H7 (cell line): ENCODE measurements at regions not wholly inside any gene's neighbourhood (a gene's known extent, or its start where the extent isn't known, plus 50 kb on each side); places are given as distances from the start of the nearest gene placed in this dataset.

Experiments used
- DNase-seq: peaks from one replicate; pipeline ENCODE4 v3.0.0; 2012
- H3K27me3 ChIP-seq: 2 replicates; pipeline ENCODE4 v1.6.0; 2011; ENCODE audit warnings: mild to moderate bottlenecking, low read length; ENCODE audit not compliant: control insufficient read depth, insufficient read depth
- H3K36me3 ChIP-seq: replicated peaks from 2 replicates; pipeline ENCODE4 v1.5.1; 2011; ENCODE audit warnings: low read length; ENCODE audit not compliant: control insufficient read depth, insufficient read depth
- H3K4me3 ChIP-seq: 2 replicates; pipeline ENCODE4 v1.5.1; 2011; ENCODE audit warnings: low read depth, mild to moderate bottlenecking, control low read depth, low read length, moderate library complexity; ENCODE audit not compliant: insufficient read depth

DNA sequence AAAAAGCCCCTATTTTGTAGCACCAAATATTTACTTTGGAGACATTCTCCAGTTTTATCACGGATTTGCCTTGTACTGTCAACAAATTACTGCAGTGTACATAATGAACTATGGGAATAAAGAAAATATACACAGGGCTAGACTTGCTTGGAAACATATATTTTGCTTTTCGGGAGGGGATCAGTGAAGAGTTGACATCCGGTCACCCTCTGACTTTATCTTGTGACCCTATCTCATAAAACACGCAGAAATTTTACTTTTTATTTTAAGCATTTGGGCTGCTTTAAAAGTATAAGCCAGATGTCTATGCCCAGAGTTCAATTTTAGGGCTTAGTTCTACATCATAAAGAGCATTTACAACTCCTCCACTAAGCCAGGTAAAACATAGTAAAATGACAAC, 630.7 kb downstream of the TOX3 start:
- no peaks in the 10 kb centered on the region for H3K27me3 ChIP-seq
- no peaks in the 10 kb centered on the region for H3K36me3 ChIP-seq
- no peak overlapping the region for H3K4me3 ChIP-seq
- DNase-seq, result no peak

- no peaks in the 10 kb centered on the region for H3K36me3 ChIP-seq
- H3K4me3 ChIP-seq, result no peak overlapping the region
- H3K27me3 ChIP-seq, result no peaks in the 10 kb centered on the region
- no peak for DNase-seq
Observed at GRCh38 chr16:51907680-51908079, 639.3 kb downstream of the TOX3 start.

DNA sequence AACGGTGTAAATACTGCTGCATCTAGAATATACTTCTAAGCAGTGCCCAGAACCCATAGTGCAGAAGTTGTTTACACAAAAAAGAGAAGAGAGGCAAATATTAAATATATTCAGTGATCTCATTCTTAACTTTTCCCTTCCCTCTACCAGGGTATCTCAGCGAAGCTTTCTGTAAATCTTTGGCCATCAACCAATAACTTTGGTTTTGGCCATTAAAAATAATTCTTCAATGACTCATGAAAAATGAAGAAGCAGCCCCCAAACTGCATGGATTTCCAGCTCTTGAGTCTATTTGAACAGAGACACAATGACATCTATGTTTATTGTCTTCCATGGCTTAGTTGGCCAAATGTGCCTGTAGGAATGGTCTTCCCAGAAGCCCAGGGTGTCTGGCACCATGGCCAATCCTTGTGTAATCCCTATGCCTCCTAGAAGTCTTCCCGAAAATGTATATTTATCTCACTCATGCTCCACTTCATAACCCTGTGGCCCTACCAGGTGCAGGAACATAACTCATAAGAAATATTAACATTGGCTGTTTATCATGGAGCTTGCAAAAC, 646.6 kb downstream of the TOX3 start:
- no peaks in the 10 kb centered on the region for H3K27me3 ChIP-seq
- no peak for DNase-seq
- H3K4me3 ChIP-seq, result no peak overlapping the region
- no peaks in the 10 kb centered on the region for H3K36me3 ChIP-seq

DNA sequence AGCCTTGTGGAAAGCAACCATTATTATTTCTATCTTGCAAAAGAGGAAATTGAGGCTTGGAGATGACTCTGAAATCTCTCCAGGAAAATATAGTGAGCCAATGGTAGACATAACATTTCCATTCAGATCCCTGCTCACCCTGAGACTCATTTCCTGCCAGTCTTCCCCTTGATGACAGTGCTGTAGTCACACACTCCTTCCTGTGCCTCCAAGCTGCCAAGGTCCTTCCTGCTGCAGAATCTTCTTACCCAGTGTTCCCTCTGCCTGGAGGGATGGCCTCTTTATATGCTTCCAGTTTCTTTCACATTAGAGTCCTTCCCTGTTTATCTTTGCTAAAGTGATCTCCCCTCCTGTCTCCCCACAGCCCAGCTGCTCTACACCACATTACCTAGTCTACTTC, 648.1 kb downstream of the TOX3 start:
- no peaks in the 10 kb centered on the region for H3K36me3 ChIP-seq
- no peaks in the 10 kb centered on the region for H3K27me3 ChIP-seq
- DNase-seq, result no peak
- H3K4me3 ChIP-seq, result no peak overlapping the region

DNA sequence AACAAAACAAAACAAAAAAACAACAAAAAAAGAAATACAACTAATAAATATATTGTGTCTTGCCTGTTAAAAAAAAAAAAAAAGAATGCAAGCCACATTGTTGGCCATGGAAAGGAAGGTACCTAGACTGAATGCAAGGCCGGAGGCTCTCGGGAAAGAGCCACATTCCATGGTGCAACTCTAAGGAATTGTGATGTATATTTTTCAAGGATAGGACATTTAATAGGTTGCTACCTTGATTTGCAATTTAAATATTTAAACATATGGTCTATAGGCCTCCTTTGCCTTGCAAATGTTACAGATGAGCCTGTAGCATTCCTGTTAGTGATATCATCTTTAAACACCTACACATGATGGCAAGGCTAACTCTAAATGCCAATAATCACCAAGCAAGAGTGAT, 650.9 kb downstream of the TOX3 start:
- no peaks in the 10 kb centered on the region for H3K27me3 ChIP-seq

GRCh38 chr16:51892293-51893007, 654.5 kb downstream of the TOX3 start:
- H3K4me3 ChIP-seq, result no peak overlapping the region
- no peaks in the 10 kb centered on the region for H3K27me3 ChIP-seq
- no peaks in the 10 kb centered on the region for H3K36me3 ChIP-seq
- DNase-seq, result no peak

More for the DNA sequence above, 650.9 kb downstream of the TOX3 start:
- Histone ChIP-seq H3K36me3 (no peaks in the 10 kb centered on the region), H3K4me3 (no peak overlapping the region)
- DNase-seq, result peak; percentile 6

- no peaks in the 10 kb centered on the region for H3K27me3 ChIP-seq
- H3K4me3 ChIP-seq, result no peak overlapping the region
- H3K36me3 ChIP-seq, result no peaks in the 10 kb centered on the region
- no peak for DNase-seq
Observed at GRCh38 chr16:51888534-51888933, 658.4 kb downstream of the TOX3 start.

- H3K36me3 ChIP-seq, result no peaks in the 10 kb centered on the region
Observed at GRCh38 chr16:51888016-51888415, 658.9 kb downstream of the TOX3 start.

GRCh38 chr16:51886456-51886855, 660.5 kb downstream of the TOX3 start:
- Histone ChIP-seq H3K36me3 (no peaks in the 10 kb centered on the region), H3K4me3 (no peak overlapping the region), H3K27me3 (no peaks in the 10 kb centered on the region)
- DNase-seq, result no peak

More at GRCh38 chr16:51888016-51888415, 658.9 kb downstream of the TOX3 start:
- Histone ChIP-seq H3K4me3 (no peak overlapping the region), H3K27me3 (no peaks in the 10 kb centered on the region)
- no peak for DNase-seq

DNA sequence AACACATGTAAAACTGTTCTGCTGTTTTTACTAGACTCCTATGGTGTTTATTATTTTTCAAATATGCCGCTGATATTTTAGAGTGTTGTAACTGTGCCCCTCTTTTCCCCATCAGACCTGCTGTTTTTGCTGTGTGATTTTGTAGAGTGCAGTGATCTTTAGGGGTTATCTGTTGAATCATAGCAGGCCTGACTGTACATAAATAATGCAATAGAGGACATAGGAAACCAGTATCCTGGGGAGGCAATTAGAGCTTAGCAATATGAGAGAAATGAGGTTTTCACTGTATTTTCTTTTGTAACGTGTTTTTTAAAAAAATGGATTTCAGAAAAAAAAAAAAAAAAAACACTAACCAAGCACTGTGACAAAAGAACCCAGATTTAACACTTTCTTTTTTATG, 662.2 kb downstream of the TOX3 start:
- no peak for DNase-seq

GRCh38 chr16:51881731-51882130, 665.2 kb downstream of the TOX3 start:
- Histone ChIP-seq H3K4me3 (no peak overlapping the region), H3K27me3 (no peaks in the 10 kb centered on the region), H3K36me3 (no peaks in the 10 kb centered on the region)
- no peak for DNase-seq

More for the DNA sequence above, 662.2 kb downstream of the TOX3 start:
- Histone ChIP-seq H3K4me3 (no peak overlapping the region), H3K36me3 (no peaks in the 10 kb centered on the region), H3K27me3 (no peaks in the 10 kb centered on the region)

GRCh38 chr16:51880776-51881175, 666.2 kb downstream of the TOX3 start:
- Histone ChIP-seq H3K4me3 (no peak overlapping the region), H3K36me3 (no peaks in the 10 kb centered on the region), H3K27me3 (no peaks in the 10 kb centered on the region)
- no peak for DNase-seq

DNA sequence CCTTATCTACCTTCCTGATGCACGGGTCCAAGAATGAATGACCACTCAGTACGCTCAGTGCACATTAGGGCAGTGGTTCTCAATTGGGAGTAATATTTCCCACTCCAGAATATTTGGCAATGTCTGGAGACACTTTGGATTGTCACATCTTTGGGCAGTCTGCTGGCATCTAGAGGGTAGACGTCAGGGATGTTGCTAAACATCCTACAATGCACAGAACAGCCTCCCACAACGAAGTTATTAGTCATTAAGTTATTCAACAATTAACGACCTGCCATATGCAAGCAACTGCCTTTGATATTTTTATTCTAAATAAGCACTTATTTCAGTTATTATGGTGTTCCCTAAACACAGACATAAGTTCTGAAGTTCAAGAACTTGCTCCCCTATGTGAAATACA, 669.3 kb downstream of the TOX3 start:
- no peak overlapping the region for H3K4me3 ChIP-seq
- no peaks in the 10 kb centered on the region for H3K36me3 ChIP-seq
- H3K27me3 ChIP-seq, result no peaks in the 10 kb centered on the region
- DNase-seq, result no peak

DNA sequence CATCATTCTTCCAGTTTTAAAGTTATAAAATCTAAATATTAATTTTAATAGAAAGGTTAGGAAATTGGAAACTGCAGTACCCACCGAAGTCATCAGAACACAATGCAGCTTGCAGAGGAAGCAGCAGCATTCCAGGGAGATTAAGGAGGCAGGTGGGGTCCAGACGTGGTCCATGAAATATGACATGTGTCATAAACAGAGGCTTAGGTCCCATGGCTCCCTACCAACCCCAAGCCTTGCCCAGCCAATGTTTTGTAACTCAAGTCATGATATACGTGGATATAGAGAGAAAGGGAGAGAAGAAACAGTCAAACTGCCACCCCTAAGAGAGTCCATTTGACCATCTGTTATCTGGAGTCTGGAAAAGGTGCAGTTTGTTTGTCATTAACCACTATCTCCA, 670.0 kb downstream of the TOX3 start:
- Histone ChIP-seq H3K27me3 (no peaks in the 10 kb centered on the region), H3K36me3 (no peaks in the 10 kb centered on the region), H3K4me3 (no peak overlapping the region)
- DNase-seq, result no peak

- no peaks in the 10 kb centered on the region for H3K36me3 ChIP-seq
- DNase-seq, result no peak
Observed at GRCh38 chr16:51876601-51876875, 670.4 kb downstream of the TOX3 start.

More at GRCh38 chr16:51876601-51876875, 670.4 kb downstream of the TOX3 start:
- H3K27me3 ChIP-seq, result no peaks in the 10 kb centered on the region
- H3K4me3 ChIP-seq, result no peak overlapping the region
